ENCODE measurements at regions not wholly inside any gene's neighbourhood (a gene's known extent, or its start where the extent isn't known, plus 50 kb on each side); places are given as distances from the start of the nearest gene placed in this dataset.
A peak's percentile ranks its signal among the peaks of the same experiment; 100 is the strongest.

DNA sequence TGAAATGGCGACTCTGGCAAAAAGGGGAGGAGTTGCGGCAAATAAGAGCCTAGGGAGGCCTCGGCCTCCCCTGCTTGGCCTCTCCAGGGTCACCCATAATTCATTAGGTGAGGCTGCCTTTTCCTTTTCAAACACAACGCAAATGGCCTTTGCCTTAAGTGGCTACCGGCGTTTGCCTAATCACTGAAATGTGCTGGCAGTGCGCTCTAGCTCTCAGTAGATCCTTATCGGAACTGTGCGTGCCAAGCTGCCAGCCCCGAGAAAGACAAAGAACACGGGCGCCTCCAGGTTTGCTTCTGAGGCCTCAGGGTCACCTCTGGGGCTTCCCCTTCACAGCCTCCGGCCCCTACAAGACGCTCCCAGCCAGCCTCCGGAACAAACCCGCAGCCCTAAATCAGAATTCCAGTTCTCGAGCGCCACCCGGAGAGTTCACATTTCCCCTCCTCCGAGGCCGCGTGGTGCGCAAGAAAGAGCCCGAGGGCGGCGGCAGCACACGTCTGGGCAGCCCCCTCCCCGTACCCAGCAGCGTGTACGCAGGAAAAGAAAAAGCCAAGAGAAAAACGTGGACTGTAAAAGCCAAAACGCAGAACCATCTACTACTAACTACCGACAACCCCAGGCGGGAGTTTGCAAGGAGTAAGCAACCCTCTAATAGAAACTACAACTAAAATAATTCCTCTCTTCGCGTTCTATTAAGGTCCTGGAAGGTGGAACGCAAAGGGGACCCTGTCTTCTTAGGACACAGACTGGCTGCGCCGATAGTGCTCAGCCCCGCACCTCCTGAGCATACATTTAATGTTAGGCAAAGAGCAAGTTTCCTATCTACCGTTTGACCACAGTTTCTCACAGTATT lies 76.5 kb upstream of the BCOR start (continued):
- TF ChIP-seq, protein P1, sequence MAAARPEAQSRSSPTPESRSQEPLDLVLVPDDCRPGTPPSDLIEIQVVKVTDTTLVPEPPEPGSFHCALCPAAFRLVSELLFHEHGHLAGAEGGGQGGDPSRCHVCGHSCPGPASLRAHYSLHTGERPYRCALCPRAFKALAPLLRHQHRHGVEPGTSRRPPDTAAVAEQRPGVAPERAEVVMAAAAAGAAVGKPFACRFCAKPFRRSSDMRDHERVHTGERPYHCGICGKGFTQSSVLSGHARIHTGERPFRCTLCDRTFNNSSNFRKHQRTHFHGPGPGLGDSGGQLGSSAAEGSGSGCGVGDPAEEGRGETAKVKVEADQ (CRISPR knock-in tag; IDR thresholded peaks at IDR 0.05; ENCODE audit: borderline replicate concordance): no peak
- TF ChIP-seq BCL6 (CRISPR knock-in tag; IDR thresholded peaks at IDR 0.05): peak; percentile 24; the same call in 1 of the 2 replicates
- no peak for TF ChIP-seq ZNF562 (CRISPR knock-in tag; IDR thresholded peaks at IDR 0.05; ENCODE audit: borderline replicate concordance)
- TF ChIP-seq ZFX (CRISPR knock-in tag; IDR thresholded peaks at IDR 0.05; ENCODE audit: low read depth): peak; percentile 4; the same call in 1 of the 2 replicates
- TF ChIP-seq ZNF549 (CRISPR knock-in tag; IDR thresholded peaks at IDR 0.05): no peak
- TF ChIP-seq PHF21A (CRISPR knock-in tag; IDR thresholded peaks at IDR 0.05): peak; percentile 22; the same call in 1 of the 2 replicates
- no peak for TF ChIP-seq YY1 (IDR thresholded peaks at IDR 0.05; ENCODE audit: insufficient read depth, insufficient replicate concordance, low read depth, low read length)
- TF ChIP-seq, protein P2, sequence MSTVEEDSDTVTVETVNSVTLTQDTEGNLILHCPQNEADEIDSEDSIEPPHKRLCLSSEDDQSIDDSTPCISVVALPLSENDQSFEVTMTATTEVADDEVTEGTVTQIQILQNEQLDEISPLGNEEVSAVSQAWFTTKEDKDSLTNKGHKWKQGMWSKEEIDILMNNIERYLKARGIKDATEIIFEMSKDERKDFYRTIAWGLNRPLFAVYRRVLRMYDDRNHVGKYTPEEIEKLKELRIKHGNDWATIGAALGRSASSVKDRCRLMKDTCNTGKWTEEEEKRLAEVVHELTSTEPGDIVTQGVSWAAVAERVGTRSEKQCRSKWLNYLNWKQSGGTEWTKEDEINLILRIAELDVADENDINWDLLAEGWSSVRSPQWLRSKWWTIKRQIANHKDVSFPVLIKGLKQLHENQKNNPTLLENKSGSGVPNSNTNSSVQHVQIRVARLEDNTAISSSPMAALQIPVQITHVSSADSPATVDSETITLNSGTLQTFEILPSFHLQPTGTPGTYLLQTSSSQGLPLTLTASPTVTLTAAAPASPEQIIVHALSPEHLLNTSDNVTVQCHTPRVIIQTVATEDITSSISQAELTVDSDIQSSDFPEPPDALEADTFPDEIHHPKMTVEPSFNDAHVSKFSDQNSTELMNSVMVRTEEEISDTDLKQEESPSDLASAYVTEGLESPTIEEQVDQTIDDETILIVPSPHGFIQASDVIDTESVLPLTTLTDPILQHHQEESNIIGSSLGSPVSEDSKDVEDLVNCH (CRISPR knock-in tag; IDR thresholded peaks at IDR 0.05): no peak
- no peak for TF ChIP-seq ATF7-NPFF (CRISPR knock-in tag; IDR thresholded peaks at IDR 0.05; ENCODE audit: low read depth)
- no peak for TF ChIP-seq ELF1 (CRISPR knock-in tag; IDR thresholded peaks at IDR 0.05)
- no peak for TF ChIP-seq SNAI1 (CRISPR knock-in tag; IDR thresholded peaks at IDR 0.05; ENCODE audit: borderline replicate concordance)
- no peak for TF ChIP-seq SMAD3 (CRISPR knock-in tag; IDR thresholded peaks at IDR 0.05)
- TF ChIP-seq ZC3H4 (CRISPR knock-in tag; IDR thresholded peaks at IDR 0.05; ENCODE audit: borderline replicate concordance): no peak
- TF ChIP-seq, protein P3, sequence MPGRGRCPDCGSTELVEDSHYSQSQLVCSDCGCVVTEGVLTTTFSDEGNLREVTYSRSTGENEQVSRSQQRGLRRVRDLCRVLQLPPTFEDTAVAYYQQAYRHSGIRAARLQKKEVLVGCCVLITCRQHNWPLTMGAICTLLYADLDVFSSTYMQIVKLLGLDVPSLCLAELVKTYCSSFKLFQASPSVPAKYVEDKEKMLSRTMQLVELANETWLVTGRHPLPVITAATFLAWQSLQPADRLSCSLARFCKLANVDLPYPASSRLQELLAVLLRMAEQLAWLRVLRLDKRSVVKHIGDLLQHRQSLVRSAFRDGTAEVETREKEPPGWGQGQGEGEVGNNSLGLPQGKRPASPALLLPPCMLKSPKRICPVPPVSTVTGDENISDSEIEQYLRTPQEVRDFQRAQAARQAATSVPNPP (CRISPR knock-in tag; IDR thresholded peaks at IDR 0.05): no peak
- no peak for TF ChIP-seq ZNF792 (CRISPR knock-in tag; IDR thresholded peaks at IDR 0.05)
- no peak for TF ChIP-seq KAT2B (IDR thresholded peaks at IDR 0.05; ENCODE audit: borderline replicate concordance, low read depth, low read length)
- TF ChIP-seq, protein P4, sequence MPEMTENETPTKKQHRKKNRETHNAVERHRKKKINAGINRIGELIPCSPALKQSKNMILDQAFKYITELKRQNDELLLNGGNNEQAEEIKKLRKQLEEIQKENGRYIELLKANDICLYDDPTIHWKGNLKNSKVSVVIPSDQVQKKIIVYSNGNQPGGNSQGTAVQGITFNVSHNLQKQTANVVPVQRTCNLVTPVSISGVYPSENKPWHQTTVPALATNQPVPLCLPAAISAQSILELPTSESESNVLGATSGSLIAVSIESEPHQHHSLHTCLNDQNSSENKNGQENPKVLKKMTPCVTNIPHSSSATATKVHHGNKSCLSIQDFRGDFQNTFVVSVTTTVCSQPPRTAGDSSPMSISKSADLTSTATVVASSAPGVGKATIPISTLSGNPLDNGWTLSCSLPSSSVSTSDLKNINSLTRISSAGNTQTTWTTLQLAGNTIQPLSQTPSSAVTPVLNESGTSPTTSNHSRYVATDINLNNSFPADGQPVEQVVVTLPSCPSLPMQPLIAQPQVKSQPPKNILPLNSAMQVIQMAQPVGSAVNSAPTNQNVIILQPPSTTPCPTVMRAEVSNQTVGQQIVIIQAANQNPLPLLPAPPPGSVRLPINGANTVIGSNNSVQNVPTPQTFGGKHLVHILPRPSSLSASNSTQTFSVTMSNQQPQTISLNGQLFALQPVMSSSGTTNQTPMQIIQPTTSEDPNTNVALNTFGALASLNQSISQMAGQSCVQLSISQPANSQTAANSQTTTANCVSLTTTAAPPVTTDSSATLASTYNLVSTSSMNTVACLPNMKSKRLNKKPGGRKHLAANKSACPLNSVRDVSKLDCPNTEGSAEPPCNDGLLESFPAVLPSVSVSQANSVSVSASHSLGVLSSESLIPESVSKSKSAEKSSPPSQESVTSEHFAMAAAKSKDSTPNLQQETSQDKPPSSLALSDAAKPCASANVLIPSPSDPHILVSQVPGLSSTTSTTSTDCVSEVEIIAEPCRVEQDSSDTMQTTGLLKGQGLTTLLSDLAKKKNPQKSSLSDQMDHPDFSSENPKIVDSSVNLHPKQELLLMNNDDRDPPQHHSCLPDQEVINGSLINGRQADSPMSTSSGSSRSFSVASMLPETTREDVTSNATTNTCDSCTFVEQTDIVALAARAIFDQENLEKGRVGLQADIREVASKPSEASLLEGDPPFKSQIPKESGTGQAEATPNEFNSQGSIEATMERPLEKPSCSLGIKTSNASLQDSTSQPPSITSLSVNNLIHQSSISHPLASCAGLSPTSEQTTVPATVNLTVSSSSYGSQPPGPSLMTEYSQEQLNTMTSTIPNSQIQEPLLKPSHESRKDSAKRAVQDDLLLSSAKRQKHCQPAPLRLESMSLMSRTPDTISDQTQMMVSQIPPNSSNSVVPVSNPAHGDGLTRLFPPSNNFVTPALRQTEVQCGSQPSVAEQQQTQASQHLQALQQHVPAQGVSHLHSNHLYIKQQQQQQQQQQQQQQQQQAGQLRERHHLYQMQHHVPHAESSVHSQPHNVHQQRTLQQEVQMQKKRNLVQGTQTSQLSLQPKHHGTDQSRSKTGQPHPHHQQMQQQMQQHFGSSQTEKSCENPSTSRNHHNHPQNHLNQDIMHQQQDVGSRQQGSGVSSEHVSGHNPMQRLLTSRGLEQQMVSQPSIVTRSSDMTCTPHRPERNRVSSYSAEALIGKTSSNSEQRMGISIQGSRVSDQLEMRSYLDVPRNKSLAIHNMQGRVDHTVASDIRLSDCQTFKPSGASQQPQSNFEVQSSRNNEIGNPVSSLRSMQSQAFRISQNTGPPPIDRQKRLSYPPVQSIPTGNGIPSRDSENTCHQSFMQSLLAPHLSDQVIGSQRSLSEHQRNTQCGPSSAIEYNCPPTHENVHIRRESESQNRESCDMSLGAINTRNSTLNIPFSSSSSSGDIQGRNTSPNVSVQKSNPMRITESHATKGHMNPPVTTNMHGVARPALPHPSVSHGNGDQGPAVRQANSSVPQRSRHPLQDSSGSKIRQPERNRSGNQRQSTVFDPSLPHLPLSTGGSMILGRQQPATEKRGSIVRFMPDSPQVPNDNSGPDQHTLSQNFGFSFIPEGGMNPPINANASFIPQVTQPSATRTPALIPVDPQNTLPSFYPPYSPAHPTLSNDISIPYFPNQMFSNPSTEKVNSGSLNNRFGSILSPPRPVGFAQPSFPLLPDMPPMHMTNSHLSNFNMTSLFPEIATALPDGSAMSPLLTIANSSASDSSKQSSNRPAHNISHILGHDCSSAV (CRISPR knock-in tag; IDR thresholded peaks at IDR 0.05; ENCODE audit: borderline replicate concordance): no peak

Data from HepG2 (cell line).